ES-I3 (cell line): ENCODE measurements at regions not wholly inside any gene's neighbourhood (a gene's known extent, or its start where the extent isn't known, plus 50 kb on each side); places are given as distances from the start of the nearest gene placed in this dataset.

Experiments used
- H3K36me3 ChIP-seq: 2 replicates; pipeline ENCODE4 v1.6.1; 2013; ENCODE audit warnings: mild to moderate bottlenecking, low read length, control low read depth, moderate library complexity; ENCODE audit not compliant: insufficient read depth
- H3K4me1 ChIP-seq: 2 replicates; pipeline ENCODE4 v1.6.1; 2013; ENCODE audit warnings: mild to moderate bottlenecking, control low read depth, low read length; ENCODE audit not compliant: insufficient read depth
- H3K9ac ChIP-seq: 2 replicates; pipeline ENCODE4 v1.6.1; 2013; ENCODE audit warnings: low read depth, mild to moderate bottlenecking, low read length, moderate library complexity
- H3K9me3 ChIP-seq: 2 replicates; pipeline ENCODE4 v1.6.1; 2013; ENCODE audit warnings: mild to moderate bottlenecking, low read length, moderate library complexity; ENCODE audit not compliant: control insufficient read depth, insufficient read depth

DNA sequence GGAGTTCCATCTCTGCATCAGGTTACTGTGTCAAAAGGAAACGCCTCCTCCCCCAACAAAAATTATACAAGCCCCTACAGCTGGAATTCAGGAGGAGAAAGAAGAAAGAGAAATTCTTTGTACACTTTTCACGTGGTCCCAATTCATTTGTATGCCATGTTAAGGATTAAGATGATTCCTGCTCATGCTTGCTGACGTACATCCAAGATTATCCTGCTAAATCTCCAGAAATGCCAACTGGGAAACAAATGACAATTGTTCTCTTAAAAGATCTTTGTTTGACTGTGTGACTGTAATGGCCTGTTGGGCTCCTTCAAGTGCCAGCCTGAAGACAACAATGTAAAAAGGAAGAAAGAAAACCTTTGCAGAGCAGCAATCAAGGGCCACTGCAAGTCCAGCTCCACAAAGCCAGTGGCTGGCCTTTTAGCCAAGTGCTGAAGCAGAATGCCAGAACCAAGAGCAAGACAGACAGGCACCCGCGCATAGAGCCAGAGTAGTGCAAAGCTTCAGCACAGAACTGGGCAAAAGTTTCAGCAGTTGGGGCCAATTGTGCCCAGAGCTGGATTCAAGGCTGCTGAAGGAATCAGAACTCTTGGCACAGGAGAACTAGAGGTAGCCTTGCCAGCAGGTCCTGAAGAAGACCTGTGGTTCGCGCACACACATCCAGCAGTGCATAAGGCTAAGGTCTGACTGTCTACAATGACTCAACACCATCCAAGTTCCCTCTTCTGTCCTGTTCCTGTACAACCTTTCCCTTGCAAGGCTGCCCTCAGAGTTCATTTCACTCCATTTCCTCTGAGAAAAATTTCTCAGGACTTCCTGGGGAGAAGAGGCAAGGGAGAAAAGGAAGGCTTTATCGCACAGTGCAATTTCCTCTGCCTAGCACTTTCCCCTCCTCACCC is 209.7 kb upstream of the BMP4 start:
- H3K9me3 ChIP-seq = no peaks in the 10 kb centered on the region
- H3K4me1 ChIP-seq = no peaks in the 10 kb centered on the region
- H3K9ac ChIP-seq = no peak overlapping the region
- no peaks in the 10 kb centered on the region for H3K36me3 ChIP-seq

DNA sequence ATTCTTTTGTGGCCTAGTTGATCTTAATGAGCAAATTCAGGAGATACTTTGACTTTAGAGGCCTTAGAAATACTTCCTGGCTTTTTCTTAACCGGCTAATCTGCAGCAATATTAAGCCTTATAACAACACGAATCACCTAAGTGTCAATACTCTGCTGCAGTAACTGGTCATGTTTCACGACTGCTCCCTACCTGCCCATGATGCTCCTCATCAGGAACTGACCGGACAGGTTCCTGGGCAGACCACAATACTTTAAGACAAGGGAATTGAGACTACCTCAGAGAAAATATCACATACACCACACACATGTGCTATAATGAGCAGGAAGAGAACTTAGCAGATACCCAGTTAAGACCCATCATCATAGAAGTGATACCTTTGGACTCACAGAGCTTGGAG is 211.9 kb upstream of the BMP4 start:
- Histone ChIP-seq H3K9ac (no peak overlapping the region), H3K4me1 (no peaks in the 10 kb centered on the region)

DNA sequence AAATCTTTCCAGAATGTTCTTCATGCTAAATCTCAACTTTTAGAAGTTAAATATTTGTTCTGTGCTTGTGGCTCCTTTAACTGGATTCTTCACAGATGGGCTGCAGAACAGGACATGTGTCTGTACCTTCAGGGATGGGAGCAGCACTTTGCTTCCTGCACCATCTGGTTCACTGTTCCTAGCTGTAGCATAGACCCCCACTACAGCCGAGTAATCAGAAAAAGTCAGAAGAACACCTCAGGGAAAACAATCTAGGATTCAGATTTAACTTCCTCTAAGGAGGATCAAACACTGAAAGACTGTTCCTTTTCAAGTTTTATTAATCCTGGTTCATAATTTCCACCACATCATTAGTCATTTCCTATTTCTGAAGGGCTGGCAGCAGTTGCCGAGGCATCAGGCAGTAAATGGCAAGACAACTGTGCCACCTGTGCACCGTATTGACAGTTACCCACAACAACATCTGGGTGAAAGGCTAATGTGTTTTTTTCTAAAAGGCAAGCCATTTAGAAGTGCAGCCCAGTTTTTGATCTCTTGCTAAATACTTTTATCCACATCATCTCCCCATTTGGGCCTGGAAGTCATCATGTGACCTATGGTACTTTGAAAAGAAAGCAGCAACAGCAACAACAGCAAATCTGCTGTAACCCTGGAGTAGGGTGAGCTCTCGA is 212.8 kb upstream of the BMP4 start:
- H3K4me1 ChIP-seq = no peaks in the 10 kb centered on the region; the same call in 1 of the 2 replicates
- no peaks in the 10 kb centered on the region for H3K9me3 ChIP-seq
- no peaks in the 10 kb centered on the region for H3K36me3 ChIP-seq
- no peak overlapping the region for H3K9ac ChIP-seq

More for the DNA sequence above, 211.9 kb upstream of the BMP4 start:
- Histone ChIP-seq H3K9me3 (no peaks in the 10 kb centered on the region), H3K36me3 (no peaks in the 10 kb centered on the region)

DNA sequence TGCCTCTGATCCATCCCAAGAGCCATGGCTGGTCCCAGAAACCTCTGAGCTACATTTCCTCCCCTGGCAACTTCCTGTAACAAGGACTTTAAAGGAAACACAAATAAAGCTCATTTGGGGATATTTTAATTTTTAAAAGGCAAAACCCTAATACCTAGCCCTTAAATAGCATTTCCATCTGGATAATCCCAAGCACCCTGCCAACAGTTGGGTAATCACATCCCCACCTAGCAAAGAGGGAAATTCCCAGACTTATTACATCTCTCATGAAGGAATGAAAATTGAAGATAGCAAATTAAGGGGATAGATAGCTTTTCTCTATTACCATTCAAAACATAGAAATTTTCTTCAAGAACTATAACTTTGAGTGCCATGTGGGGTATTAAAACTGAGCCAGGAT is 213.7 kb upstream of the BMP4 start:
- H3K9ac ChIP-seq = no peak overlapping the region
- no peaks in the 10 kb centered on the region for H3K36me3 ChIP-seq
- H3K4me1 ChIP-seq = no peaks in the 10 kb centered on the region; the same call in 1 of the 2 replicates
- no peaks in the 10 kb centered on the region for H3K9me3 ChIP-seq

DNA sequence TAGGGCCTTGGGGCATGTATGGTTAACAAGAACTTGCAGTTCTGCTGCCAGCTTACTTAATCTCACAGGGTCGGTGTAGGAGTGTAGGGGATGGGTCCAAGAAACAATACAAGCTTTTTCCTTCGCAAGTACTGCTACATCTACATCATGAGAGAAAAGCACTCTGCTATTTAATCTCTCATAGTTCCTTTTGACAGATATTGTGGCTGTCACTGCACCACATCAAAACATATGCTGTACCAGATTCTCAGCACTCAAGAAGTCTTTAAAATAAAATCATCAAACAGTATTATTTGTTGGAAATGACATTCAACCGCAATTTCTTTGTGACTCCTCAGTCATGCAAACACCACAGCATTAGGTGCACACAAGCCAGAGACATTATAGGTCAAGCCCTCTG is 215.5 kb upstream of the BMP4 start:
- H3K9me3 ChIP-seq = no peaks in the 10 kb centered on the region
- no peak overlapping the region for H3K9ac ChIP-seq
- H3K36me3 ChIP-seq = no peaks in the 10 kb centered on the region
- H3K4me1 ChIP-seq = no peaks in the 10 kb centered on the region; the same call in 1 of the 2 replicates

DNA sequence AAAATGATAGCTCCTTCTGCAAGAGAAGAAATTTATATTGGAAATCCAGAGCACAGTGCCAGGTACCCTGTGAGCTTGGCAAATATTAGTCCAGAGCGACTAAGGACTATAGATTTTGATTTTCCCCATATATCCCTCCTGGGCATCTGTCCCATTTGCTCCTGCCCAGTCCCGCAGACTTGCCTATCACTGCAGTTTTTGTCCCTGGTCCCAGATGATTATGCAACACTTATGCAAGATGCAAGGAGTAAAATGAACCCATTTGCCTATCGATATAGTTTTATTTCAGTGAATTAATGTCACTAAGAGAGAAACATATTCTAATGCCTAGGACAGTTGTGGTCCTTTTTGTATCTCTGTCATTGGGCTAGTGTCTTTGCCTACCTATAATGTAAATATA is 215.9 kb upstream of the BMP4 start:
- Histone ChIP-seq H3K36me3 (no peaks in the 10 kb centered on the region), H3K4me1 (no peaks in the 10 kb centered on the region; the same call in 1 of the 2 replicates), H3K9me3 (no peaks in the 10 kb centered on the region)

DNA sequence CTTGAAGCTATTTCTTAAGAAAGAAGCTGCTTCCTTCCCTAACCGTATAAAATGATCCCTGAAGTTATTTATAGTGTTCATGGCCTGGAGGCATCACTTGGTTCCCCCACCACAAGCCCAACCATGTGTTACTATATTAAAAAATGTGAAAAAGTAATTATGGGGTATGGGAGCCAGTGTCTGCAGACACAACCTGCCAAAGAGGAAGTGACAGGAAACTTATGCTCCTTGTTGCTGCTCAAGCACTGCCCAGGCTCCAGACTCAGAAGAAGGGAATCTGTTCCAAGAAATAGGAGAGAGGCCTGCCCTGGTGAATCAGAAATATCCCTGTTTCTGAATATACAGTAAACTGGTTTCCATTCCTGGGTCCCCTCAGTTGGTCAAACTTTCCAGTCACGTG is 217.2 kb upstream of the BMP4 start:
- Histone ChIP-seq H3K36me3 (no peaks in the 10 kb centered on the region), H3K9me3 (no peaks in the 10 kb centered on the region), H3K9ac (no peak overlapping the region), H3K4me1 (no peaks in the 10 kb centered on the region; the same call in 1 of the 2 replicates)

More for the DNA sequence above, 215.9 kb upstream of the BMP4 start:
- no peak overlapping the region for H3K9ac ChIP-seq

DNA sequence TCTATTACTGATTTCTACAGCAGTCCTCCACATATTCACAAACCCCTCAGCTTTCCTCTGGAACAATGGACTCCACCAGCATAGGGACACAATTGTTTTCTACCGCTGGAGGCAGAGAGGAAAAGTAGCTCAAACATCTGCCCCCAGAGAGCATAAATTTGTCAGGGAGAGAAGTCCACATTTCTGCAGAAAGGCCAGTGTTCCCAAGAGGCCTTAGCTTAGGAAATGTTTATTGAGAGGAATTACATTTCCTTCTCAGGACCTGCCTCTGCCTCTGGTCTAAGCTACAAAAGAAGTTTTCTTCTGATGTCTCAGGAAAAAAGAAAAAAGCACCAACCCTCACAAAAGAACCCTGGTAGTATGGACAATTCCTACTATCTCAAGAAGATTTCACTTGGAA is 217.8 kb upstream of the BMP4 start:
- no peaks in the 10 kb centered on the region for H3K9me3 ChIP-seq
- no peaks in the 10 kb centered on the region; the same call in 1 of the 2 replicates for H3K4me1 ChIP-seq
- H3K36me3 ChIP-seq = no peaks in the 10 kb centered on the region
- no peak overlapping the region for H3K9ac ChIP-seq

DNA sequence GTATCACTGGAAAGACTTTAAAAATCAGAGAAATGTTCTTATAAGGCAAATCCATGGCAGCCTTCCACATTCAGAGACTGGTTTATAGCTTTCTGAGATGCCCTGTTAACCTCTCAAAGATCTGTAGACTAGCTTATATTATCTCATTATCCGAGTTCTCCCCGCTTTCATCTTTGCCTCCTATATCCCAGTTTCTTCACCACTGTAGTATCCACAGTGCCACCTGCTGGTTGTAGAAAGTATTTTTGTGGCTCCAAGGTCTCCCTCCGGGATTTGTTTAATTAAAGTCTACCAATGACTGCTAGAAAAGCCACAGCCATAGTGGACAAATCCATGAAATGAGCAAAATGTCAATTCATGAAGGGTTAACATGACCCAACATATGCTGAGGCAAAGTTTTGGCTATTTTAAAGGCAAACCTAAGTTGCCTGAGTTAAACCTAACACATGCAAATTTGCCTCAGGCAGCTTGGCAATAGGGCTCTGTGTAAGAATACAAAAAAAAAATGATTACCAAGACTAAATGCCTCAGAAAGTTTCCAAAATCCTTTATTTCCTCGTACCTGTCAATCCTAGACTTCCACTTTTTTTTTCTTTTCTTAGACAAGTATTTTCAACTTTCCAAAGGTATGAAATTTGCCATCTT is 218.8 kb upstream of the BMP4 start:
- no peaks in the 10 kb centered on the region for H3K9me3 ChIP-seq
- no peak overlapping the region for H3K9ac ChIP-seq
- no peaks in the 10 kb centered on the region for H3K36me3 ChIP-seq
- no peaks in the 10 kb centered on the region; the same call in 1 of the 2 replicates for H3K4me1 ChIP-seq

DNA sequence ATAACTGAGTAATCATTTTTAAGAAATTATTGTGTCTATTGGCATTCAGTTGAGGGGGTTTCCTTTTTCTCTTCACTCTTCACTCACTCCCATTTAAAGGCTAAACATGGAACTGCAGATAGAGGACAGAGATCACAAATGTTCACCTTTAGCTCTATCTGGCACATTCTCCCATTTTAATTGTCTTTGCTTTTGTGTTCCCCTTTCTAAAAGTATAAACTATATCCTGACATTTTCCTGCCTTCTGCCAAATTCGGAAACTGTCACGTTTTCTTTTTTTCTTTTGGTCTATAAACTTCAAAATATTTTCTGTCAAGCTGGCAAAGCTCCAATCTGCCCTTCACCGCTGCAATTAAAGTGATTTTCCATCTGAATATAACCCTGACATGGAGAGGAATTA is 219.8 kb upstream of the CDKN3 start:
- H3K36me3 ChIP-seq = no peaks in the 10 kb centered on the region
- no peak overlapping the region for H3K9ac ChIP-seq
- no peaks in the 10 kb centered on the region for H3K9me3 ChIP-seq
- H3K4me1 ChIP-seq = no peaks in the 10 kb centered on the region; the same call in 1 of the 2 replicates

DNA sequence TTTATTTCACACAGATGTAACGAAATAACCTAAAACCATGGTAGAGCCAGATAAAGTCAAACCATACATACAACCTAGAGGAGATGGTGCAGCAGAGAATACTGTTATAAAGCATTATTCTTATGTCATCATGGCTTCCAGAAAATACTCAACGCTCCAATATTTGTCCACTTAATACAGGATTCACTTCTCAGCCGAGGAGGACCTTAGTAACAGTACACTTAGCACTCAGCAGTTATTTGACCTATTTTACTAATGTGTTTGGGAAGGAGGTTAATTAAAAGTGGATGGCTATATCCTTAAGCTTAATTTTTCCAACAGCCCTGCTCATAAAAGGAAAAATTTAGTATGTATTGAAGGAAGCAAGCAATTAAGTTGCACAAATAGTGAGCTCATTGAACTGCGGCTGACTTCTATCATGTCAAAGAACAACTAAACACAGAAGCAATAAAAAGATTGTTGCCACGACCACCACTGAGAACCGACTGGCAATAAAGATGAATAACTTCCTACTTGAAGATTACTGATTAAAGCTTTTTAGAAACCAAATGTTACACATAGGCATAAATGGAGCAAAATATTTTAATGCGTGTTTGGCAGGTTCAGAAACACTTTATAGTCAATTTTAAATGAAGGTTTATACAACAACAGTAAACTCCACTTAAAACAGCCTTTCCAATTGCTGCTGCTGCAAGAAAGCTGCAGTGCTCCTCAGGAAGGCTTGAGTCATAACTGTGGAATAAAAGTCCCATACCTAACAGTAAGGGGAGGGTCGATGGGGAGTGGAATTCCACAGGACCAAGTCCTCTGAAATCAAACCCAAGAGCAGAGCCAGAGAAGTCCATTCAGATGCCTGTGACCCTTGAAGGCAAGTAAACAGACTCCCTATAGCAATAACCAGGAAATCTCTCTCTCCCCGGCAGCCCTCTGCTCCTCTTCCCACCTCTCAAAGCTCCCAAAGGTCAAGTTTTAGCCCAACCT is 218.9 kb upstream of the CDKN3 start:
- H3K9ac ChIP-seq = no peak overlapping the region
- H3K4me1 ChIP-seq = no peaks in the 10 kb centered on the region; the same call in 1 of the 2 replicates
- H3K36me3 ChIP-seq = no peaks in the 10 kb centered on the region
- H3K9me3 ChIP-seq = no peaks in the 10 kb centered on the region

DNA sequence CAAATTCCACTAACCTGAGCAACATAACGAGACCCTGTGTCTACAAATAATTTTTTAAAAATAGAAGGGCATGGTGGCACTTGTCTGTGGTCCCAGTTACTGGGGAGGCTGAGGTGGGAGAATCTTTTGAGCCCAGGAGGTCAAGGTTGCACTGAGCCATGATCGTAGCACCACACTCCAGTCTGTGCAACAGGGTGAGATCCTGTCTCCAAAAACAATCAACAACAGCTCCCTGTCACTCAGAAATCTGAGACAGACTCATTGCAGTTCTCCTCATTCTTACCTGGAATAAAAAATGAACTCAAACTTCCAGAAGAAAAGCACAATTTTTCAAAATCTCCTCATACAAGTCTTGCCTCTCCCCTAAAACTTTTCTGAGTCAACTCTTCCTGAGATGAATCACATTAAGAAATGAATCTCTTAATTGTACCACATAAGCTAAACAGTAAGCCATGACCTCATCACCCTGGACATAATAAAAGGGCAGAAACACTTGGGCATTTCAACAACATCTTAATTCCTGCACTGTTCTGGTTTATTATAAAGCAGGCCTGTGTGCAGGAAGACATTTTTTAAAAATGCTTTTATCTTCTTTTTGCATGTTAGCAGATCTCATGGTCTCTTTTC is 214.3 kb upstream of the CDKN3 start:
- Histone ChIP-seq H3K9ac (no peak overlapping the region), H3K4me1 (peaks cover 7% of the 10 kb centered on the region), H3K36me3 (no peaks in the 10 kb centered on the region), H3K9me3 (no peaks in the 10 kb centered on the region)
